Activated naive CD4-positive, alpha-beta T cell treated with anti-CD3 and anti-CD28 coated beads, Interleukin-2, amount 50 U/mL, for 24 hours (primary cell): ENCODE measurements at regions not wholly inside any gene's neighbourhood (a gene's known extent, or its start where the extent isn't known, plus 50 kb on each side); places are given as distances from the start of the nearest gene placed in this dataset.
"Not testable (repeated sequence)": the region's sequence is repeated elsewhere in the genome, so short reads cannot be mapped to it uniquely, and the experiment has no call there.

Experiments used
- H3K27ac Mint-ChIP-seq: one replicate; pipeline ENCODE4 v1.8.0; 2021; ENCODE audit warnings: mild to moderate bottlenecking, mixed read lengths
- H3K27me3 Mint-ChIP-seq: one replicate; pipeline ENCODE4 v1.8.0; 2021; ENCODE audit warnings: mixed read lengths
- H3K36me3 Mint-ChIP-seq: one replicate; pipeline ENCODE4 v1.8.0; 2021; ENCODE audit warnings: mixed read lengths
- H3K4me1 Mint-ChIP-seq: one replicate; pipeline ENCODE4 v1.8.0; 2021; ENCODE audit warnings: mixed read lengths
- H3K4me3 Mint-ChIP-seq: one replicate; pipeline ENCODE4 v1.8.0; 2021; ENCODE audit warnings: mild to moderate bottlenecking, mixed read lengths
- H3K9me3 Mint-ChIP-seq: one replicate; pipeline ENCODE4 v1.8.0; 2021; ENCODE audit warnings: mixed read lengths

GRCh38 chr16:27600381-27600780, 50.4 kb downstream of the KATNIP start:
- Mint-ChIP-seq H3K27me3 (no peaks in the 10 kb centered on the region), H3K27ac (no peak overlapping the region), H3K4me3 (no peak overlapping the region), H3K9me3 (no peaks in the 10 kb centered on the region), H3K4me1 (no peaks in the 10 kb centered on the region), H3K36me3 (peaks cover 2% of the 10 kb centered on the region)

GRCh38 chr16:27602103-27602502, 52.2 kb downstream of the KATNIP start:
- Mint-ChIP-seq H3K27me3 (no peaks in the 10 kb centered on the region), H3K4me1 (no peaks in the 10 kb centered on the region), H3K4me3 (no peak overlapping the region), H3K36me3 (peaks cover 4% of the 10 kb centered on the region), H3K27ac (no peak overlapping the region), H3K9me3 (no peaks in the 10 kb centered on the region)

DNA sequence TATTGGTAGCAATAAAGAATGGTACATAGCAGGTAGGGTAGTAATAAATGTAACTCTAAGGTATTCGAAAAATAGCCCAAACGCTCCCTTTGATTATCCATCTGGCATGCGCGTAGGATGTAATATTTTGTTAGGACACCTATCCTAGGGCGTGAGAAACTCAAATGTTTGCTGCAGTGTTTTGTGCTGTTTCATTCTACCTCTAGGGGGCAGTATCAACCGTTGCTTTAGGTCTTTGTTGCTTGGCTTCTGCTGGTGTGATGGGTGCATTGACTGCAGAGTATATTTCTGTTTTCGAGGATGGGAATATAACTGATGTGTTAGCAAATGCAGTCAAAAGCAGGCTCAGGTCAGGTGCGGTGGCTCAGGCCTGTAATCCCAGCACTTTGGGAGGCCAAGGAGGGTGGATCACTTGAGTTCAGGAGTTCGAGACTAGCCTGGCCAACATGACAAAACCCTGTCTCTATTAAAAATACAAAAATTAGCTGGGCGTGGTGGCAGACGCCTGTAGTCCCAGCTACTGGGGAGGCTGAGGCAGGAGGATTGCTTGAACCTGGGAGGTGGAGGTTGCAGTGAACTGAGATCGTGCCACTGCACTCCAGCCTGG, 55.7 kb downstream of the KATNIP start:
- not testable (repeated sequence) for H3K27ac Mint-ChIP-seq, H3K9me3 Mint-ChIP-seq, H3K27me3 Mint-ChIP-seq, H3K4me3 Mint-ChIP-seq, H3K36me3 Mint-ChIP-seq, H3K4me1 Mint-ChIP-seq

DNA sequence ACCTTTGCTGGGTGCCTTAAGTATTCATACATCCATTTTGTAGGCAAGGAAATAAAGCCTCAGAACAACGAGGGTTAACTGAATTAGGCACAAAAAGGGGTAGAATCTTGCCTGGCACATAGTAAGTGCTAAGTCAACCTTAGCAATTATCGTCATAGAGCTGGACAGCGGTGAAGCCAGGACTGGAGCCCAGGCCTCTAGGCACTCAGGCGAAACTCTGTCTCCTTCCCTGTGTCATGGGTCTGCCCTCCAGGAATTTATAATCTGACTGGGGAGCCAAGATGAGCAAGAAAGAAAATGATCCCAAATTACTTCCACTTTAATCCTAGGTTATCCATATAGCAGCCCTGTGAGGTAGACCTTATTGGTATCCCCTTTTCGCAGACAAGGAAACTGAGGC, 61.4 kb downstream of the KATNIP start:
- peaks cover 8% of the 10 kb centered on the region for H3K36me3 Mint-ChIP-seq
- no peak overlapping the region for H3K4me3 Mint-ChIP-seq
- no peak overlapping the region for H3K27ac Mint-ChIP-seq
- no peaks in the 10 kb centered on the region for H3K27me3 Mint-ChIP-seq
- H3K9me3 Mint-ChIP-seq = no peaks in the 10 kb centered on the region
- H3K4me1 Mint-ChIP-seq = no peaks in the 10 kb centered on the region

- Mint-ChIP-seq H3K4me1 (no peaks in the 10 kb centered on the region), H3K27me3 (no peaks in the 10 kb centered on the region), H3K9me3 (no peaks in the 10 kb centered on the region), H3K36me3 (peaks cover 3% of the 10 kb centered on the region), H3K27ac (no peak overlapping the region), H3K4me3 (no peak overlapping the region)
Measured at GRCh38 chr16:27613238-27613791, 63.4 kb downstream of the KATNIP start.

- Mint-ChIP-seq H3K4me3 (no peak overlapping the region), H3K4me1 (no peaks in the 10 kb centered on the region), H3K27me3 (no peaks in the 10 kb centered on the region), H3K9me3 (no peaks in the 10 kb centered on the region), H3K27ac (no peak overlapping the region), H3K36me3 (peaks cover 7% of the 10 kb centered on the region)
Measured at GRCh38 chr16:27617665-27618064, 67.7 kb downstream of the KATNIP start.

GRCh38 chr16:27618165-27618564, 68.2 kb downstream of the KATNIP start:
- Mint-ChIP-seq H3K4me3 (no peak overlapping the region), H3K27ac (no peak overlapping the region), H3K9me3 (no peaks in the 10 kb centered on the region), H3K27me3 (no peaks in the 10 kb centered on the region), H3K4me1 (no peaks in the 10 kb centered on the region), H3K36me3 (peaks cover 7% of the 10 kb centered on the region)

DNA sequence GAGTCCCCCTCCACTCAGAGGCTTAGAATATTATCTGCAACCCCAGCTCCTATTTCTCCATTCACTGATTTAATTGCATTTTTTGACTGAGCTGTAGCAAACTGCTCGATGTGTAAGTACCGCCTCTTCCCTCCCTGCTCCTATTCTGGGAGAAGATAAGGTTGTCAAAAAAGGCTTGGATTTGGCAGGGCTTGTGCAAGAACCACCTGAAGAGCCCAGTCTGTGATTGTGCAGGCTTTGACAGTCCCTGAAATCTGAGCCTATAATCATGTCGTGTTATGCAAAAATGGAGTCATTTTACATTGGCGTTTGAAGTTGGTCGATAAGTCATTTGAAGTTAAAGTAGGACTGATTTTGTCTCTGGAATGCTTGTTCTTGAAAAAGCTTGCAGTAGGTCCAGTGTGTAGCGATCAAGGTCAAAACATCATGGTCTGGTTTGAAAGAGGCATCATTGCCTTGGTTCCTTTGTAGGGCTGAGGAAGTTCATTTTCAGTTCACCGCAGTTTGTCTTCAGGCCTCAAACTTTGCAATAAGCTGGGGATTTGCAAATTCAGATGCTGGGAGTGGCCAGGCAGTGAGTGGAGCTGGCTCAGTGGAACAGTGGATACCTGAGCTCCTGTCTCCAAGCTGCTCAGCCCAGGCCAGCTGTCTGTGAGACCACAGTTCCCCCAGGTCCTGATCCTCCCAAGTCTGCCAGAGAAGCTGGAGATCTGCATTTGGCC, 68.8 kb downstream of the KATNIP start:
- no peak overlapping the region for H3K4me3 Mint-ChIP-seq
- H3K4me1 Mint-ChIP-seq = no peaks in the 10 kb centered on the region
- peaks cover 7% of the 10 kb centered on the region for H3K36me3 Mint-ChIP-seq
- no peaks in the 10 kb centered on the region for H3K27me3 Mint-ChIP-seq
- no peak overlapping the region for H3K27ac Mint-ChIP-seq
- no peaks in the 10 kb centered on the region for H3K9me3 Mint-ChIP-seq

DNA sequence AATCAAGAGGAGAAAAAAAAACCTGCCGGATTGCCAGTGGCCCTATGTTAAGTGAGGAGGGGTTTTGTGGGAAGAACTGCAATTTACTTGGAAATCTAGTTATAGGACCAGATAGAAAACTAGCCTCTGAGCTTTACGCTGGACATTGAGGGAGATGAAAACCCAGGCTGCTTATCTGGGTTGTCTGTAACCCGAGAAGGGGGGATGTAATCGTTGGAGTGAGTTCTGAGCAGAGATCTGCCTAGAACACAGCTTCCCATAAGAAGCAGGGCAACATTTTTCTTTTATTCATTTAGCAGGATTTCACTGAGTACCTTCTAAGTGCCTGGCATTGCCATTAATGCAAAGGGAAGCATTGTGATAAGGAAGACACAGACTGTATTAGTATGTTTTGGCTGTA, 70.6 kb downstream of the KATNIP start:
- no peak overlapping the region for H3K4me3 Mint-ChIP-seq
- H3K4me1 Mint-ChIP-seq = no peaks in the 10 kb centered on the region
- H3K9me3 Mint-ChIP-seq = no peaks in the 10 kb centered on the region
- H3K36me3 Mint-ChIP-seq = peaks cover 7% of the 10 kb centered on the region
- H3K27ac Mint-ChIP-seq = no peak overlapping the region
- H3K27me3 Mint-ChIP-seq = no peaks in the 10 kb centered on the region

DNA sequence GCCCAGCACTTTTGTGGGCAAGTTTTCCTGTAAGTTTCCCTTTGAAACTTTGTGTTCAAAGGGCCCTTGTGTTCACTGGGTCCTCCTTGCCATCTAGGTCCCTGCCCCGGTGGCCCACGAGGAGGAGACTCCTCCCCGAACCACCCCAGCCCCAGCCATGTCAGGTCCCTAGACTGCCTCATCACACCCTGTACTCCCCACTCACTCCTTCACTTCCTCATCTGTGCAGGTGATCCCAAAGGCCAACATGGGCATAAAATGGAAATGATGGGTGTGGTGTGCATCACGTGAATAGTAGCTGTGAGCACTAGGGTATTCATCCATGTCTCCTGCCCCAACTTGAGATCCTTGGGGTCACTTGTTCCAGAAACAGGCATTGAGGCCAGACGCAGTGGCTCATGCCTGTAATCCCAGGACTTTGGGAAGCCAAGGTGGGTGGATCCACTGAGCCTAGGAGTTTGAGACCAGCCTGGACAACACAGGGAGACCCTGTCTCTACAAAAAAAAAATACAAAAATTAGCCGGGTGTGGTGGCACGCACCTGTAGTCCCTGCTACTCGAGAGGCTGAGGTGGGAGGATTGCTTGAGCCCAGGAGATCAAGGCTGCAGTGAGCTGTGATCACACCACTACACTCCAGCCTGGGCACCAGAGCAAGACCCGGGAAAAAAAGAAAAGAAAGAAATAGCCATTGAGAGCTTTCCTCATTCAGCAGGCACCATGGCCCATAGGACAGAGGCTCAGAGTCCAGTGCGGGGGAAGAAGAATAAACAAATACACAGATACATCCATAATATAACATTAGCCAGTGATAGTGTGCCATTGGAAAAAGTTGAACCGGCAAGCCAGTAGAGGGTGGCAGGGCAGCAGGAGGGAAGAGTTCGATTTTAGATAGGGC, 74.5 kb downstream of the KATNIP start:
- H3K27me3 Mint-ChIP-seq = no peaks in the 10 kb centered on the region
- H3K4me3 Mint-ChIP-seq = no peak overlapping the region
- peaks cover 8% of the 10 kb centered on the region for H3K36me3 Mint-ChIP-seq
- H3K27ac Mint-ChIP-seq = no peak overlapping the region
- H3K4me1 Mint-ChIP-seq = no peaks in the 10 kb centered on the region
- no peaks in the 10 kb centered on the region for H3K9me3 Mint-ChIP-seq

DNA sequence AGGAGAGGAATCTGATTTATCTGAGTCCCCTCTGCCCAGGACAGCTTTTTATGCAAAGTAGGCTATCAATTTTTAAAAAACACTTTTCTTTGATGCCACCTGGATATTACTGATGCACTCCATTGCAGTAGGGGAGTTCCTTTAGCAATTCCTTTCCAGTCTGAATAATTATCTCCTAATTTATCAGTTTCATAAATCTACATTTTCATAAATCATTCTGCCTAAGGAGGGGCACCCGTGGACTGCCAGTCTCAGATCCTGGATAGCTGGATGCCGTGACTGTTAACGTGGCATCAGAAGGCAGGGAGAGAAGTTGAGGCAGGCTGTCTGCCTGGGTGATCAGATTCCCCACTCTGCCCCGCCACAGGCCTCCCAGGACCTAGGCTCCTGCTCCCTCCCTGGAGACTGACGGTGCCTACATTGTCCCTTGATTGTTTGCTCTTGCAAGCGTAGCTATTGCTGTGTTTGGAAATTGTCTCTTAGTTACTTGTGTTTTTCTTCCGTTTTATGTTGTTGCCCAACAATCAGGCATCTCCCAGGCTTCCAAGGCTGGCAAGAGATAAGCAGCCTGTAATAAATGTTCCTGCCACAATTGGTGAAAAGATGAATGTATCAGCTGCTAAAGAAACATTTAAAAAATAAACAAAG, 75.2 kb downstream of the KATNIP start:
- Mint-ChIP-seq H3K36me3 (peaks cover 6% of the 10 kb centered on the region), H3K4me3 (no peak overlapping the region), H3K27me3 (no peaks in the 10 kb centered on the region), H3K9me3 (no peaks in the 10 kb centered on the region), H3K27ac (no peak overlapping the region), H3K4me1 (no peaks in the 10 kb centered on the region)

GRCh38 chr16:27627136-27627535, 77.2 kb downstream of the KATNIP start:
- H3K27ac Mint-ChIP-seq = no peak overlapping the region
- H3K36me3 Mint-ChIP-seq = peaks cover 8% of the 10 kb centered on the region
- H3K27me3 Mint-ChIP-seq = no peaks in the 10 kb centered on the region
- H3K4me1 Mint-ChIP-seq = no peaks in the 10 kb centered on the region
- no peaks in the 10 kb centered on the region for H3K9me3 Mint-ChIP-seq
- no peak overlapping the region for H3K4me3 Mint-ChIP-seq

DNA sequence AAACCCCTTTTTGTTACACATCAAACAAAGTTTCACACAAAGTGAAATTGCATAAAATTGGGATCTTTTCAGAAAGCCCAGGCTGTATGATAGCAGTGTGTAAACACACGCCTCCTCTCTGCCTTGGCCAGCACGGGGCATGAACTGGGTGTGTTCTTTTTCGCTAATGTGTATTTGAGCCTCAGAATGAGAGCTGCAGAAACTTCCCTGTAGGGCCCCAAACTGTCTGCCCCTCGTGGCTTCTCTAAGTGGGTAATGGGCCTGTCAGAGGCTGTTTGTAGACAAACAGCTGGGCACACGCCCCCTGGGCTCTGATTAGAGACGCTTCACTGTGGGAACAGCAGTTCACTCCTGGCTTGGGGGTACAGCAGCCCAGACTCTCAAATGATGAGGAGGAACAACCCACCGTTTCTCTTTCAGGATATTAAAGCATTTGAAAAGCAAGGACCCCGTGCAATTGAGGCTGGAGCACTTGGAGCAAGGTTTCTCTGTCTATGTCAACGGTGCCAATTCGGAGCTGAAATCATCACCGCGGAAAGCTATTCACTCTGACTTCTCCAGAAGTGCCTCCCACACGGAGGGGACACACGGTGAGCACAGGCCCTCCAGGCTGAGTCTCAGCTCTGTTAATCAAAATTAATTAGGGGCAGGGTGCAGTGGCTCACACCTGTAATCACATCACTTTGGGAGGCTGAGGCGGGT, 78.4 kb downstream of the KATNIP start:
- Mint-ChIP-seq H3K36me3 (peaks cover 6% of the 10 kb centered on the region), H3K27ac (no peak overlapping the region), H3K9me3 (no peaks in the 10 kb centered on the region), H3K4me1 (no peaks in the 10 kb centered on the region), H3K4me3 (no peak overlapping the region), H3K27me3 (no peaks in the 10 kb centered on the region)

GRCh38 chr16:27628943-27629462, 79.1 kb downstream of the KATNIP start:
- not testable (repeated sequence) for H3K4me1 Mint-ChIP-seq, H3K36me3 Mint-ChIP-seq, H3K4me3 Mint-ChIP-seq, H3K27ac Mint-ChIP-seq, H3K9me3 Mint-ChIP-seq, H3K27me3 Mint-ChIP-seq

GRCh38 chr16:27632216-27632615, 82.3 kb downstream of the KATNIP start:
- H3K9me3 Mint-ChIP-seq = no peaks in the 10 kb centered on the region
- H3K4me1 Mint-ChIP-seq = no peaks in the 10 kb centered on the region
- no peak overlapping the region for H3K27ac Mint-ChIP-seq
- H3K4me3 Mint-ChIP-seq = no peak overlapping the region
- no peaks in the 10 kb centered on the region for H3K27me3 Mint-ChIP-seq
- peaks cover 7% of the 10 kb centered on the region for H3K36me3 Mint-ChIP-seq
